ENCODE measurements at regions not wholly inside any gene's neighbourhood (a gene's known extent, or its start where the extent isn't known, plus 50 kb on each side); places are given as distances from the start of the nearest gene placed in this dataset.

DNA sequence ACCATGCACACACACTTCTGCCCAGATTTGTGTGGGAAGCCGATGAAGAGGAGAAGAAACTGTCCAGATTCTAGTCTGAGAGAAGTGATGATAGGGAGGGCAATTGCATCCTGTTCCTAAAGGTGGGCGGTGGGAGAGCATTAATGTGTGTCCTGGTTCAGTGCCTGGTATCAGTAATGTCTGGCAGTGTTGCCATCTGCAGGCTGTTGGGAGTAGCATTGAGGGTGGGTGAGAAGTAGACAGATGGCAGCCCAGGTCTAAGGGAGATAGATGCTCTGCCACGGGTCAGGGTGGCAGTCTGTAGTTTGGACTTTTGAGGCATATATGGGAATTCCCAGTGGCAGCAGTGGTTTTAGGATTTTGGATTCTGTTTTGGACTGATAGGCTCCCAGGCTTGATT is 156.4 kb downstream of the ETNK1 start:
- FAIRE-seq: no peak
- H3K4me3 ChIP-seq (ENCODE audit: control insufficient read depth in 2 of 3, extremely low read depth in 1 of 3, insufficient read depth in 2 of 3, low read depth in 1 of 3, low read length in 3 of 3): no peak overlapping the region

DNA sequence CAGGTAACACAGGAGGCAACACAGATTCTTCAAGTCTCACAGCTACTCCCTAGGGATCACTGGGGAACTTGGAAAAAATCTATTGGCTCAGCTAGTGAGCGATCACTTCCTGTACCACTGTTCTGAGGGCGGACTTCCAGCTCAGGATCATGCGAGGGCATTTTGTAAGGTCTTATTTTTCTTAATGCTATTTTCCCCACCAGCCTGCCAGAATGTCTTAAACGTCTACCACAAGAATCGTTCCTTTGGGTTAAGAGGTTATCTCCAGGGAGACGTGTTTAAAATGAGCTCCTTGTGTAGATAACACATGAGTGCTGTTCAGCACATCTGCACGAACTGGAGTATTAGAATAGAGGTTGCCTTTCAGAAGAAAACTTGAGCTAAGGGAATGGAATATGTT is 162.6 kb downstream of the ETNK1 start:
- Histone ChIP-seq H3K4me3 (ENCODE audit: control insufficient read depth in 2 of 3, extremely low read depth in 1 of 3, insufficient read depth in 2 of 3, low read depth in 1 of 3, low read length in 3 of 3) (no peak overlapping the region), H3K9me3 (ENCODE audit: control insufficient read depth, low read depth, low read length) (no peaks in the 10 kb centered on the region), H3K36me3 (ENCODE audit: control insufficient read depth in 2 of 2, extremely low read depth in 1 of 2, insufficient read depth in 2 of 2, low read length in 2 of 2) (no peaks in the 10 kb centered on the region), H3K4me2 (ENCODE audit: control insufficient read depth, extremely low read depth, insufficient read depth, low read depth, low read length) (no peak overlapping the region), H3K4me1 (ENCODE audit: control insufficient read depth, extremely low read depth, insufficient read depth, low read length) (no peaks in the 10 kb centered on the region), H3K9me1 (ENCODE audit: control insufficient read depth, extremely low read depth, insufficient read depth, low read length) (no peaks in the 10 kb centered on the region), H3K27me3 (ENCODE audit: control insufficient read depth, extremely low read depth, insufficient read depth, low read length) (no peaks in the 10 kb centered on the region), H4K20me1 (ENCODE audit: control insufficient read depth, extremely low read depth, insufficient read depth, low read length) (no peaks in the 10 kb centered on the region), H3K27ac (ENCODE audit: control insufficient read depth, insufficient read depth, low read length) (no peak overlapping the region), H3K9ac (ENCODE audit: control insufficient read depth, extremely low read depth, insufficient read depth, low read length) (no peak overlapping the region), H2AFZ (ENCODE audit: control insufficient read depth, low read length) (no peak overlapping the region), H3K79me2 (ENCODE audit: control insufficient read depth, insufficient read depth, low read length) (no peaks in the 10 kb centered on the region)
- no peak for TF ChIP-seq EZH2 (IDR thresholded peaks at IDR 0.05; ENCODE audit: low read length)
- dilution Hi-C loops (cut with MboI; ENCODE audit: extremely low pct_ligation_motif_present, low sequenced_read_pairs): no loop called here
- DNase-seq (ENCODE audit: low read depth, low spot score) (no peak), FAIRE-seq (no peak)

More for the DNA sequence above, 156.4 kb downstream of the ETNK1 start:
- no peaks in the 10 kb centered on the region for H3K9me3 ChIP-seq (ENCODE audit: control insufficient read depth, low read depth, low read length)
- no peak for TF ChIP-seq EZH2 (IDR thresholded peaks at IDR 0.05; ENCODE audit: low read length)
- TF ChIP-seq, protein P1, sequence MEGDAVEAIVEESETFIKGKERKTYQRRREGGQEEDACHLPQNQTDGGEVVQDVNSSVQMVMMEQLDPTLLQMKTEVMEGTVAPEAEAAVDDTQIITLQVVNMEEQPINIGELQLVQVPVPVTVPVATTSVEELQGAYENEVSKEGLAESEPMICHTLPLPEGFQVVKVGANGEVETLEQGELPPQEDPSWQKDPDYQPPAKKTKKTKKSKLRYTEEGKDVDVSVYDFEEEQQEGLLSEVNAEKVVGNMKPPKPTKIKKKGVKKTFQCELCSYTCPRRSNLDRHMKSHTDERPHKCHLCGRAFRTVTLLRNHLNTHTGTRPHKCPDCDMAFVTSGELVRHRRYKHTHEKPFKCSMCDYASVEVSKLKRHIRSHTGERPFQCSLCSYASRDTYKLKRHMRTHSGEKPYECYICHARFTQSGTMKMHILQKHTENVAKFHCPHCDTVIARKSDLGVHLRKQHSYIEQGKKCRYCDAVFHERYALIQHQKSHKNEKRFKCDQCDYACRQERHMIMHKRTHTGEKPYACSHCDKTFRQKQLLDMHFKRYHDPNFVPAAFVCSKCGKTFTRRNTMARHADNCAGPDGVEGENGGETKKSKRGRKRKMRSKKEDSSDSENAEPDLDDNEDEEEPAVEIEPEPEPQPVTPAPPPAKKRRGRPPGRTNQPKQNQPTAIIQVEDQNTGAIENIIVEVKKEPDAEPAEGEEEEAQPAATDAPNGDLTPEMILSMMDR (optimal IDR thresholded peaks at IDR 0.05 in 1 of 3, IDR thresholded peaks at IDR 0.05 in 1 of 3, conservative IDR thresholded peaks at IDR 0.05 in 1 of 3; ENCODE audit: extremely low read depth in 1 of 3, insufficient read depth in 2 of 3, low read length in 3 of 3): no peak
- no peaks in the 10 kb centered on the region for H4K20me1 ChIP-seq (ENCODE audit: control insufficient read depth, extremely low read depth, insufficient read depth, low read length)
- no peak for DNase-seq (ENCODE audit: low read depth, low spot score)
- H3K36me3 ChIP-seq (ENCODE audit: control insufficient read depth in 2 of 2, extremely low read depth in 1 of 2, insufficient read depth in 2 of 2, low read length in 2 of 2): no peaks in the 10 kb centered on the region
- no peak overlapping the region for H2AFZ ChIP-seq (ENCODE audit: control insufficient read depth, low read length)
- no peaks in the 10 kb centered on the region for H3K4me1 ChIP-seq (ENCODE audit: control insufficient read depth, extremely low read depth, insufficient read depth, low read length)
- H3K4me2 ChIP-seq (ENCODE audit: control insufficient read depth, extremely low read depth, insufficient read depth, low read depth, low read length): no peak overlapping the region
- H3K27me3 ChIP-seq (ENCODE audit: control insufficient read depth, extremely low read depth, insufficient read depth, low read length): no peaks in the 10 kb centered on the region
- H3K9me1 ChIP-seq (ENCODE audit: control insufficient read depth, extremely low read depth, insufficient read depth, low read length): no peaks in the 10 kb centered on the region
- H3K79me2 ChIP-seq (ENCODE audit: control insufficient read depth, insufficient read depth, low read length): no peaks in the 10 kb centered on the region
- dilution Hi-C loops (cut with MboI; ENCODE audit: extremely low pct_ligation_motif_present, low sequenced_read_pairs): no loop called here
- no peak overlapping the region for H3K9ac ChIP-seq (ENCODE audit: control insufficient read depth, extremely low read depth, insufficient read depth, low read length)
- no peak overlapping the region for H3K27ac ChIP-seq (ENCODE audit: control insufficient read depth, insufficient read depth, low read length)

DNA sequence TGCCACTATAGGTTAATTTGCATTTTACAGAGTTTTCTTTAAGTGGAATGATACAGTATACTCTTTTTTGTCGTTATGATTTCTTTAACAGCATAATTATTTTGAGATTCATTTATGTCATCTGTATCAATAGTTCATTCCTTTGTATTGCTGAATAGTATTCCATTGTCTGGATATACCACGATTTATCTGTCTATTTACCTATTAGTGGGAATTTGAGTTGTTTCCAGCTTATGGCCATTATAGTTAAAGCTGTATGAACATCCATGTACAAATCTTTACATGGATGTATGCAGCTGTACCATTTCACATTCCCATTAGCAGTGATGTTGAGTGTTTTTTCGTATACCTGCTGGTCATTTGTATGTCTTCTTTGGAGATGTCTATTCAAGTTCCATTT is 163.9 kb downstream of the ETNK1 start:
- H3K9me1 ChIP-seq (ENCODE audit: control insufficient read depth, extremely low read depth, insufficient read depth, low read length): no peaks in the 10 kb centered on the region
- TF ChIP-seq, protein P1 (optimal IDR thresholded peaks at IDR 0.05 in 1 of 3, IDR thresholded peaks at IDR 0.05 in 1 of 3, conservative IDR thresholded peaks at IDR 0.05 in 1 of 3; ENCODE audit: extremely low read depth in 1 of 3, insufficient read depth in 2 of 3, low read length in 3 of 3): no peak
- no peak for TF ChIP-seq EZH2 (IDR thresholded peaks at IDR 0.05; ENCODE audit: low read length)
- FAIRE-seq (no peak), DNase-seq (ENCODE audit: low read depth, low spot score) (no peak)
- H3K36me3 ChIP-seq (ENCODE audit: control insufficient read depth in 2 of 2, extremely low read depth in 1 of 2, insufficient read depth in 2 of 2, low read length in 2 of 2): no peaks in the 10 kb centered on the region
- H4K20me1 ChIP-seq (ENCODE audit: control insufficient read depth, extremely low read depth, insufficient read depth, low read length): no peaks in the 10 kb centered on the region
- no peaks in the 10 kb centered on the region for H3K27me3 ChIP-seq (ENCODE audit: control insufficient read depth, extremely low read depth, insufficient read depth, low read length)
- H2AFZ ChIP-seq (ENCODE audit: control insufficient read depth, low read length): no peak overlapping the region
- H3K9ac ChIP-seq (ENCODE audit: control insufficient read depth, extremely low read depth, insufficient read depth, low read length): no peak overlapping the region
- no peaks in the 10 kb centered on the region for H3K79me2 ChIP-seq (ENCODE audit: control insufficient read depth, insufficient read depth, low read length)
- H3K4me3 ChIP-seq (ENCODE audit: control insufficient read depth in 2 of 3, extremely low read depth in 1 of 3, insufficient read depth in 2 of 3, low read depth in 1 of 3, low read length in 3 of 3): no peak overlapping the region
- H3K27ac ChIP-seq (ENCODE audit: control insufficient read depth, insufficient read depth, low read length): no peak overlapping the region
- H3K9me3 ChIP-seq (ENCODE audit: control insufficient read depth, low read depth, low read length): no peaks in the 10 kb centered on the region
- no peaks in the 10 kb centered on the region for H3K4me1 ChIP-seq (ENCODE audit: control insufficient read depth, extremely low read depth, insufficient read depth, low read length)
- H3K4me2 ChIP-seq (ENCODE audit: control insufficient read depth, extremely low read depth, insufficient read depth, low read depth, low read length): no peak overlapping the region
- dilution Hi-C loops (cut with MboI; ENCODE audit: extremely low pct_ligation_motif_present, low sequenced_read_pairs): no loop called here

Data from keratinocyte (primary cell).